H1 (cell line): ENCODE measurements at regions not wholly inside any gene's neighbourhood (a gene's known extent, or its start where the extent isn't known, plus 50 kb on each side); places are given as distances from the start of the nearest gene placed in this dataset.

Source experiments
- CTCF ChIA-PET: fragments of 300-600 bp; sonication (Branson Sonifier 250); formaldehyde crosslinking; loops from one replicate; lab custom pipeline; 2021; ENCODE audit not compliant: partially characterized antibody; lab: Charles Lee
- POLR2A ChIA-PET: fragments of 300-600 bp; sonication (Branson Sonifier 250); formaldehyde crosslinking; loops from one replicate; lab custom pipeline; 2021; ENCODE audit warnings: inconsistent platforms; ENCODE audit not compliant: partially characterized antibody; lab: Charles Lee
- DNase-seq, 2 experiments: peaks; one replicate each; pipeline versions ENCODE4 v3.0.0 to v3.0.0-alpha.2; 2010 to 2022; ENCODE audit warnings: low spot score in 2 of 2, low read depth in 1 of 2, mixed read lengths in 1 of 2
- FAIRE-seq: peaks from 2 replicates; lab custom pipeline; 2011; peaks lifted over from hg19 to GRCh38; lab: Jason Lieb, UNC
- H2AFZ ChIP-seq: 2 replicates; pipeline ENCODE4 v1.8.1; 2012; ENCODE audit warnings: low read length, inconsistent platforms
- H2AK5ac ChIP-seq: 2 replicates; pipeline ENCODE4 v1.6.1; 2013; ENCODE audit warnings: low read depth, low read length
- H2BK120ac ChIP-seq: replicated peaks from 2 replicates; pipeline ENCODE3; 2013; ENCODE audit warnings: low read depth, low read length, inconsistent platforms
- H2BK12ac ChIP-seq: 2 replicates; pipeline ENCODE4 v1.6.1; 2013; ENCODE audit warnings: low read depth, low read length
- H2BK15ac ChIP-seq: 2 replicates; pipeline ENCODE4 v1.6.1; 2013; ENCODE audit warnings: low read length
- H2BK20ac ChIP-seq: 2 replicates; pipeline ENCODE4 v1.6.1; 2013; ENCODE audit warnings: low read length
- H2BK5ac ChIP-seq: 2 replicates; pipeline ENCODE4 v1.6.1; 2013; ENCODE audit warnings: low read depth, low read length
- H3K14ac ChIP-seq: 2 replicates; pipeline ENCODE4 v1.6.1; 2013; ENCODE audit warnings: inconsistent platforms; ENCODE audit not compliant: insufficient read length
- H3K18ac ChIP-seq: 2 replicates; pipeline ENCODE4 v1.6.1; 2013; ENCODE audit warnings: low read length; ENCODE audit errors: extremely low read depth
- H3K23ac ChIP-seq: 2 replicates; pipeline ENCODE4 v1.6.1; 2013; ENCODE audit warnings: inconsistent platforms; ENCODE audit not compliant: insufficient read length
- H3K23me2 ChIP-seq: 2 replicates; pipeline ENCODE4 v1.6.1; 2013; ENCODE audit warnings: low read depth, low read length
- H3K27ac ChIP-seq: 2 replicates; pipeline ENCODE4 v1.6.1; 2011; ENCODE audit warnings: low read depth, low read length, inconsistent platforms
- H3K27me3 ChIP-seq, 4 experiments: replicated peaks in 1 of 4; 1 replicate in 1 of 4; 2 replicates in 3 of 4; pipeline versions ENCODE4 v1.6.1 to v1.8.1; 2011 to 2013; ENCODE audit warnings: low read length in 3 of 4, mild to moderate bottlenecking in 3 of 4, inconsistent platforms in 2 of 4, mixed read lengths in 2 of 4, moderate library complexity in 1 of 4; ENCODE audit not compliant: control insufficient read depth in 3 of 4, insufficient read depth in 3 of 4; ENCODE audit errors: extremely low read depth in 1 of 4
- H3K36me3 ChIP-seq, 4 experiments: 2 replicates each; pipeline versions ENCODE4 v1.6.1 to v1.8.1; 2011 to 2013; ENCODE audit warnings: mild to moderate bottlenecking in 4 of 4, low read length in 3 of 4, moderate library complexity in 2 of 4, control low read depth in 1 of 4, inconsistent platforms in 1 of 4; ENCODE audit not compliant: insufficient read depth in 4 of 4, control insufficient read depth in 2 of 4
- H3K4ac ChIP-seq: replicated peaks from 2 replicates; pipeline ENCODE3; 2013; ENCODE audit warnings: low read length, low read depth, mixed read lengths, inconsistent platforms; ENCODE audit not compliant: insufficient read length
- H3K4me1 ChIP-seq, 4 experiments: replicated peaks in 1 of 4; 1 replicate in 1 of 4; 2 replicates in 3 of 4; pipeline versions ENCODE4 v1.6.1 to v1.8.1; 2011 to 2013; ENCODE audit warnings: low read length in 3 of 4, inconsistent platforms in 2 of 4, mixed read lengths in 1 of 4; ENCODE audit not compliant: insufficient read depth in 4 of 4, control insufficient read depth in 3 of 4
- H3K4me2 ChIP-seq, 2 experiments: 2 replicates each; pipeline versions ENCODE4 v1.6.1 to v1.8.1; 2011 to 2013; ENCODE audit warnings: low read depth in 2 of 2, low read length in 2 of 2, control low read depth in 1 of 2, inconsistent platforms in 1 of 2, mild to moderate bottlenecking in 1 of 2; ENCODE audit not compliant: insufficient read depth in 1 of 2
- H3K4me3 ChIP-seq, 4 experiments: fragments of 200-600, 300-600 bp in 1 of 4; sonication (generic), shearing (Covaris generic), sonication (Bioruptor Twin) in 1 of 4; 2 replicates each; pipeline versions ENCODE4 v1.5.1 to v1.8.1; 2011 to 2016; ENCODE audit warnings: low read length in 4 of 4, low read depth in 3 of 4, control low read depth in 2 of 4, inconsistent platforms in 2 of 4, mild to moderate bottlenecking in 2 of 4, mixed read lengths in 1 of 4, moderate library complexity in 1 of 4; ENCODE audit not compliant: insufficient read depth in 2 of 4; ENCODE audit errors: extremely low read depth in 1 of 4
- H3K56ac ChIP-seq: replicated peaks from 2 replicates; pipeline ENCODE3; 2013; ENCODE audit warnings: low read depth, mild to moderate bottlenecking, mixed read lengths, low read length, inconsistent platforms; ENCODE audit not compliant: insufficient read length
- H3K79me1 ChIP-seq: 2 replicates; pipeline ENCODE4 v1.6.1; 2013; ENCODE audit warnings: low read depth, low read length, control low read depth
- H3K79me2 ChIP-seq, 2 experiments: 2 replicates each; pipeline versions ENCODE4 v1.6.1 to v1.8.1; 2012 to 2013; ENCODE audit warnings: low read length in 2 of 2, mild to moderate bottlenecking in 2 of 2, inconsistent platforms in 1 of 2; ENCODE audit not compliant: insufficient read depth in 2 of 2, control insufficient read depth in 1 of 2
- H3K9ac ChIP-seq, 4 experiments: replicated peaks in 1 of 4; 1 replicate in 1 of 4; 2 replicates in 3 of 4; pipeline versions ENCODE4 v1.6.1 to v1.8.1; 2011 to 2013; ENCODE audit warnings: low read depth in 3 of 4, low read length in 3 of 4, control low read depth in 2 of 4, mild to moderate bottlenecking in 2 of 4, moderate library complexity in 2 of 4, inconsistent platforms in 1 of 4; ENCODE audit errors: extremely low read depth in 1 of 4
- H3K9me3 ChIP-seq, 2 experiments: 2 replicates each; pipeline versions ENCODE4 v1.6.1 to v1.8.1; 2012 to 2013; ENCODE audit warnings: mild to moderate bottlenecking in 2 of 2, moderate library complexity in 2 of 2, control low read depth in 1 of 2, inconsistent platforms in 1 of 2, low read depth in 1 of 2, low read length in 1 of 2, mixed read lengths in 1 of 2; ENCODE audit not compliant: insufficient read depth in 2 of 2
- H4K20me1 ChIP-seq, 2 experiments: replicated peaks in 1 of 2; 2 replicates each; pipeline versions ENCODE3 to v1.8.1; 2011 to 2013; ENCODE audit warnings: inconsistent platforms in 2 of 2, low read length in 2 of 2, mild to moderate bottlenecking in 1 of 2; ENCODE audit not compliant: insufficient read depth in 2 of 2, control insufficient read depth in 1 of 2
- H4K5ac ChIP-seq: 2 replicates; pipeline ENCODE4 v1.6.1; 2013; ENCODE audit warnings: low read length, low read depth, mixed read lengths, inconsistent platforms; ENCODE audit not compliant: insufficient read length
- H4K8ac ChIP-seq: 2 replicates; pipeline ENCODE4 v1.8.0; 2013; ENCODE audit warnings: mild to moderate bottlenecking, moderate library complexity, low read length, inconsistent platforms; ENCODE audit not compliant: insufficient read depth; ENCODE audit errors: extremely low read depth
- H4K91ac ChIP-seq: replicated peaks from 2 replicates; pipeline ENCODE3; 2013; ENCODE audit warnings: low read length, mixed read lengths, inconsistent platforms; ENCODE audit not compliant: insufficient read length
- ASH2L ChIP-seq: fragments of 200-600, 300-600 bp; sonication (generic); IDR thresholded peaks from one replicate; pipeline ENCODE4 v1.7.1; 2017; ENCODE audit warnings: low read length
- CTCF ChIP-seq, 3 experiments: IDR thresholded peaks; 1 replicate in 2 of 3; 2 replicates in 1 of 3; pipeline versions ENCODE4 v1.5.1 to v1.6.1; 2011; ENCODE audit warnings: low read length in 3 of 3, mild to moderate bottlenecking in 3 of 3, inconsistent platforms in 2 of 3, low read depth in 1 of 3, moderate library complexity in 1 of 3; ENCODE audit not compliant: insufficient read depth in 1 of 3; ENCODE audit errors: control extremely low read depth in 1 of 3
- GABPA ChIP-seq: IDR thresholded peaks from 2 replicates; pipeline ENCODE4 v1.6.1; 2011; ENCODE audit warnings: mild to moderate bottlenecking, low read length, moderate library complexity, borderline replicate concordance; ENCODE audit not compliant: insufficient read depth
- KDM4A ChIP-seq: IDR thresholded peaks from one replicate; pipeline ENCODE4 v1.7.1; 2012; ENCODE audit warnings: low read depth, mild to moderate bottlenecking, moderate library complexity, low read length, inconsistent platforms; ENCODE audit not compliant: severe bottlenecking
- PHF8 ChIP-seq: fragments of 200-600 bp; sonication (generic); conservative IDR thresholded peaks from 2 replicates; pipeline ENCODE4 v1.7.1; 2012; ENCODE audit warnings: low read depth, mild to moderate bottlenecking, inconsistent platforms, low read length, moderate library complexity
- RAD21 ChIP-seq, 2 experiments: IDR thresholded peaks in 1 of 2; conservative IDR thresholded peaks in 1 of 2; 2 replicates each; pipeline ENCODE4 v1.6.1; 2011; ENCODE audit warnings: low read depth in 2 of 2, low read length in 2 of 2, improper control_type of control experiment in 1 of 2, inconsistent platforms in 1 of 2, mild to moderate bottlenecking in 1 of 2, moderate library complexity in 1 of 2
- SIRT6 ChIP-seq: IDR thresholded peaks from one replicate; pipeline ENCODE4 v1.7.1; 2012; ENCODE audit warnings: low read length, inconsistent platforms
- SUZ12 ChIP-seq: fragments of 200-600 bp; sonication (generic); IDR thresholded peaks from 2 replicates; pipeline ENCODE4 v1.6.1; 2012; ENCODE audit warnings: mild to moderate bottlenecking, inconsistent platforms, low read length, moderate library complexity, mixed read lengths
- WGBS, 2 experiments: shearing (Covaris generic) in 1 of 2; methylation state at CpG; one replicate each; pipeline versions ENCODE4 v1.1.6 to v1.1.7; 2013 to 2015; ENCODE audit warnings: low lambda C conversion rate in 2 of 2, mixed read lengths in 2 of 2, inconsistent platforms in 1 of 2, low coverage in 1 of 2, missing lambda C conversion rate in 1 of 2; ENCODE audit not compliant: insufficient replicate concordance in 2 of 2, insufficient coverage in 1 of 2, insufficient read length in 1 of 2; ENCODE audit errors: extremely low coverage in 1 of 2, missing lambda C conversion rate in 1 of 2; 5-methylcytosine and 5-hydroxymethylcytosine counted together
- TF ChIP-seq, protein P1 (sequence below): IDR thresholded peaks from 2 replicates; pipeline ENCODE4 v1.6.1; 2011; ENCODE audit warnings: low read length, improper control_type of control experiment

GRCh38 chr2:80987466-80987865 is 682.9 kb upstream of the LRRTM1 start:
- H3K23me2 ChIP-seq: no peaks in the 10 kb centered on the region
- CTCF ChIA-PET: no interaction called here
- H4K8ac ChIP-seq: no peak overlapping the region
- H3K4me2 ChIP-seq: no peak overlapping the region
- no peak overlapping the region for H2BK5ac ChIP-seq
- no peak overlapping the region for H2BK120ac ChIP-seq
- H3K56ac ChIP-seq: no peak overlapping the region
- no peak overlapping the region for H3K4me3 ChIP-seq
- POLR2A ChIA-PET: no interaction called here
- no peak overlapping the region for H2BK20ac ChIP-seq
- no peak overlapping the region for H3K14ac ChIP-seq
- DNase-seq (no peak), FAIRE-seq (no peak)
- H3K4ac ChIP-seq: no peak overlapping the region
- H4K5ac ChIP-seq: no peak overlapping the region
- no peak overlapping the region for H3K18ac ChIP-seq
- H3K36me3 ChIP-seq: no peaks in the 10 kb centered on the region
- TF ChIP-seq PHF8 (no peak), SIRT6 (no peak), SUZ12 (no peak), CTCF (IDR thresholded peaks at IDR 0.05; ENCODE audit: control extremely low read depth in 1 of 3, insufficient read depth in 1 of 3, low read depth in 1 of 3, low read length in 3 of 3) (peak in 1 of 3 experiments; percentile 17; a peak in 2 of 4 replicates), RAD21 (IDR thresholded peaks at IDR 0.05 in 1 of 2, conservative IDR thresholded peaks at IDR 0.05 in 1 of 2; ENCODE audit: low read depth in 2 of 2, low read length in 2 of 2) (peak; percentile 40 to 52; a peak in 3 of 4 replicates), GABPA (no peak), ASH2L (no peak), KDM4A (no peak)
- TF ChIP-seq, protein P1, sequence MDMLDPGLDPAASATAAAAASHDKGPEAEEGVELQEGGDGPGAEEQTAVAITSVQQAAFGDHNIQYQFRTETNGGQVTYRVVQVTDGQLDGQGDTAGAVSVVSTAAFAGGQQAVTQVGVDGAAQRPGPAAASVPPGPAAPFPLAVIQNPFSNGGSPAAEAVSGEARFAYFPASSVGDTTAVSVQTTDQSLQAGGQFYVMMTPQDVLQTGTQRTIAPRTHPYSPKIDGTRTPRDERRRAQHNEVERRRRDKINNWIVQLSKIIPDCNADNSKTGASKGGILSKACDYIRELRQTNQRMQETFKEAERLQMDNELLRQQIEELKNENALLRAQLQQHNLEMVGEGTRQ: no peak
- no peak overlapping the region for H2BK15ac ChIP-seq
- WGBS, 2 experiments: 94% methylated on average over 2 of the region's 2 CpGs; no CpG with 5 or more reads in 1 of the 2 experiments
- H3K27me3 ChIP-seq: peaks cover 0 to 1% (median 0%) of the 10 kb centered on the region in 4 experiments; a peak in 1 of 7 replicates
- no peaks in the 10 kb centered on the region for H3K79me1 ChIP-seq
- no peak overlapping the region for H2BK12ac ChIP-seq
- H3K27ac ChIP-seq: no peak overlapping the region
- no peak overlapping the region for H2AFZ ChIP-seq
- H3K4me1 ChIP-seq: no peaks in the 10 kb centered on the region
- H3K79me2 ChIP-seq: no peaks in the 10 kb centered on the region
- H3K9me3 ChIP-seq: peaks cover 0 to 6% of the 10 kb centered on the region in 2 experiments; a peak in 3 of 4 replicates
- no peak overlapping the region for H3K9ac ChIP-seq
- no peak overlapping the region for H3K23ac ChIP-seq
- no peak overlapping the region for H2AK5ac ChIP-seq
- no peak overlapping the region for H4K91ac ChIP-seq
- H4K20me1 ChIP-seq: no peaks in the 10 kb centered on the region
